Tibial nerve (tissue), 4 donors: ENCODE measurements at regions not wholly inside any gene's neighbourhood (a gene's known extent, or its start where the extent isn't known, plus 50 kb on each side); places are given as distances from the start of the nearest gene placed in this dataset.
"Not testable (repeated sequence)": the region's sequence is repeated elsewhere in the genome, so short reads cannot be mapped to it uniquely, and the experiment has no call there.

ENCODE experiments used
- DNase-seq, 2 donors: peaks; one replicate each; pipeline ENCODE4 v3.0.0-alpha.2; 2019; ENCODE audit warnings: low spot score in 2 of 2
- H3K27ac ChIP-seq, 4 donors: fragments of 200-600 bp; sonication (generic) in 3 of 4; one replicate each; pipeline ENCODE4 v1.5.1; 2017 to 2019; ENCODE audit warnings: mild to moderate bottlenecking in 1 of 4
- H3K27me3 ChIP-seq, 2 donors: fragments of 200-600 bp; sonication (generic) in 1 of 2; one replicate each; pipeline versions ENCODE4 v1.5.1 to v1.6.0; 2017 to 2019
- H3K36me3 ChIP-seq, 3 donors: fragments of 200-600 bp; sonication (generic); one replicate each; pipeline ENCODE4 v1.5.1; 2018 to 2019
- H3K4me1 ChIP-seq, 4 donors: fragments of 200-600 bp; sonication (generic) in 3 of 4; one replicate each; pipeline ENCODE4 v1.5.1; 2017 to 2019
- H3K4me3 ChIP-seq, 4 donors: fragments of 200-600 bp; sonication (generic) in 3 of 4; one replicate each; pipeline ENCODE4 v1.5.1; 2017 to 2019; ENCODE audit warnings: mild to moderate bottlenecking in 1 of 4, moderate library complexity in 1 of 4
- H3K9me3 ChIP-seq, 4 donors: fragments of 200-600 bp; sonication (generic) in 3 of 4; one replicate each; pipeline ENCODE4 v1.5.1; 2017 to 2019
- EP300 ChIP-seq, 2 donors: sonication (generic); formaldehyde crosslinking; IDR thresholded peaks; one replicate each; pipeline ENCODE4 v1.6.1; 2017; ENCODE audit warnings: antibody characterized with exemption in 2 of 2, mild to moderate bottlenecking in 1 of 2
- POLR2A ChIP-seq, 2 donors: fragments of 450-650 bp; IDR thresholded peaks; one replicate each; pipeline ENCODE4 v1.6.1; 2017; ENCODE audit warnings: antibody characterized with exemption in 2 of 2, mild to moderate bottlenecking in 2 of 2, moderate library complexity in 2 of 2
- WGBS, 2 donors: methylation state at CpG; one replicate each; pipeline ENCODE4 v1.1.5; 2018; 5-methylcytosine and 5-hydroxymethylcytosine counted together
- TF ChIP-seq, protein P1 (sequence below), 5 experiments: fragments of 200-600 bp in 3 of 5; fragments of 450-650 bp in 2 of 5; sonication (generic) in 3 of 5; IDR thresholded peaks; one replicate each; pipeline ENCODE4 v1.5.1; 2016 to 2019; ENCODE audit warnings: antibody characterized with exemption in 5 of 5, mild to moderate bottlenecking in 3 of 5, moderate library complexity in 2 of 5

DNA sequence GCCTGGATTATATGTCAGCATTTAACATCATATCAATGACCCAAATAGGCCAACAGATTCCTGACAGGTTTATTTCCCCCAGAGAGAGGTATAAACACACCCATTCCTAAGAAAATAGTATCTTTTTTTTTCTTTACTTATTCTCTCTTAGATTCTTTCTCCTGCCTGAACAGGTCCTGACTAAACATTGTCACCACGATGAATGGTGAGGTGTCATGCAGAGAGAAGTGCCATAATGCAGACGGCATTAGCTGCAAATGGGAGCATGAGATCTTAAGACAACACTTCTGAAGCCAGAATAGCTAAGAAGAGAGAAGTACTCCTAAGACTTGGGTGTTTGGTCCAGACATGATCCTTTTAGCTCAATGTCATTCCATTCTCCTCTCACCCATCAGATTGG is 131.3 kb downstream of the ZNF648 start:
- H3K4me1 ChIP-seq = no peaks in the 10 kb centered on the region
- H3K27ac ChIP-seq = no peak overlapping the region
- H3K4me3 ChIP-seq = no peak overlapping the region
- H3K36me3 ChIP-seq = no peaks in the 10 kb centered on the region
- H3K9me3 ChIP-seq = no peaks in the 10 kb centered on the region
- 83 to 87% methylated on average over 2 of the region's 2 CpGs for WGBS, 2 donors
- no peak for DNase-seq
- H3K27me3 ChIP-seq = no peaks in the 10 kb centered on the region
- TF ChIP-seq EP300 (IDR thresholded peaks at IDR 0.05) (no peak), POLR2A (IDR thresholded peaks at IDR 0.05) (no peak)
- TF ChIP-seq, protein P1, sequence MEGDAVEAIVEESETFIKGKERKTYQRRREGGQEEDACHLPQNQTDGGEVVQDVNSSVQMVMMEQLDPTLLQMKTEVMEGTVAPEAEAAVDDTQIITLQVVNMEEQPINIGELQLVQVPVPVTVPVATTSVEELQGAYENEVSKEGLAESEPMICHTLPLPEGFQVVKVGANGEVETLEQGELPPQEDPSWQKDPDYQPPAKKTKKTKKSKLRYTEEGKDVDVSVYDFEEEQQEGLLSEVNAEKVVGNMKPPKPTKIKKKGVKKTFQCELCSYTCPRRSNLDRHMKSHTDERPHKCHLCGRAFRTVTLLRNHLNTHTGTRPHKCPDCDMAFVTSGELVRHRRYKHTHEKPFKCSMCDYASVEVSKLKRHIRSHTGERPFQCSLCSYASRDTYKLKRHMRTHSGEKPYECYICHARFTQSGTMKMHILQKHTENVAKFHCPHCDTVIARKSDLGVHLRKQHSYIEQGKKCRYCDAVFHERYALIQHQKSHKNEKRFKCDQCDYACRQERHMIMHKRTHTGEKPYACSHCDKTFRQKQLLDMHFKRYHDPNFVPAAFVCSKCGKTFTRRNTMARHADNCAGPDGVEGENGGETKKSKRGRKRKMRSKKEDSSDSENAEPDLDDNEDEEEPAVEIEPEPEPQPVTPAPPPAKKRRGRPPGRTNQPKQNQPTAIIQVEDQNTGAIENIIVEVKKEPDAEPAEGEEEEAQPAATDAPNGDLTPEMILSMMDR (IDR thresholded peaks at IDR 0.05) = no peak

DNA sequence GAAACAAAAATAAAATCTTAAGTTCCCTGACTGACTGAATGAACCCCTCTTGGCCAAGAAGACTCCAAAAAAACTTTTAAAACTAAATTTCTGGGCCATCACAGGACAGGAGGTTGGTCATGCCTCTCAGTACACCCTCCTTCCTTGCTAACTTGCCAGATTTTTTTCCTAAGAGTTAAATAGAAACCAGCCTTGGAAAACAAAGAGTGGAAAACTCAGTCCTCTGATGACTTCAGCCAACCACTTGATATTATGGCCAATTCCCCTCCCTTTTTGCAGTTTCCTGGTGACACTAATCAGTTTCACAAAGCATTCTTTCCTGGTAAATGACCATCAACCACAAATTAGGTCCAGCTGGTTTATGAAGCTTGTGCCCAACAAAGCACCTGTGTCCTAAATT is 134.8 kb downstream of the ZNF648 start:
- Histone ChIP-seq H3K4me3 (no peak overlapping the region), H3K27me3 (no peaks in the 10 kb centered on the region), H3K36me3 (no peaks in the 10 kb centered on the region), H3K9me3 (no peaks in the 10 kb centered on the region), H3K27ac (no peak overlapping the region), H3K4me1 (no peaks in the 10 kb centered on the region)
- no peak for DNase-seq
- no peak for TF ChIP-seq EP300 (IDR thresholded peaks at IDR 0.05)
- TF ChIP-seq, protein P1 (IDR thresholded peaks at IDR 0.05) = no peak
- no peak for TF ChIP-seq POLR2A (IDR thresholded peaks at IDR 0.05)

DNA sequence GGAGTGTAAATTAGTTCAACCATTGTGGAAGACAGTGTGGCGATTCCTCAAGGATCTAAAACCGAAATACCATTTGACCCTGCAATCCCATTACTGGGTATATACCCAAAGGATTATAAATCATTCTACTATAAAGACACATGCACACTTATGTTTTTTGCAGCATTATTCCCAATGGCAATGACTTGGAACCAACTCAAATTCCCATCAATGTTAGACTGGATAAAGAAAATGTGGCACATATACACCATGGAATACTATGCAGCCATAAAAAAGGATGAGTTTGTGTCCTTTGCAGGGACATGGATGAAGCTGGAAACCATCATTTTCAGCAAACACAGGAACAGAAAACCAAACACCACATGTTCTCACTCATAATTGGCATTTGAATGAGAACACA is 137.5 kb downstream of the ZNF648 start:
- not testable (repeated sequence) for H3K27me3 ChIP-seq, DNase-seq, H3K36me3 ChIP-seq, H3K27ac ChIP-seq, H3K9me3 ChIP-seq, H3K4me3 ChIP-seq, H3K4me1 ChIP-seq
- WGBS, 2 donors = 88 to 91% methylated on average over 2 of the region's 2 CpGs

DNA sequence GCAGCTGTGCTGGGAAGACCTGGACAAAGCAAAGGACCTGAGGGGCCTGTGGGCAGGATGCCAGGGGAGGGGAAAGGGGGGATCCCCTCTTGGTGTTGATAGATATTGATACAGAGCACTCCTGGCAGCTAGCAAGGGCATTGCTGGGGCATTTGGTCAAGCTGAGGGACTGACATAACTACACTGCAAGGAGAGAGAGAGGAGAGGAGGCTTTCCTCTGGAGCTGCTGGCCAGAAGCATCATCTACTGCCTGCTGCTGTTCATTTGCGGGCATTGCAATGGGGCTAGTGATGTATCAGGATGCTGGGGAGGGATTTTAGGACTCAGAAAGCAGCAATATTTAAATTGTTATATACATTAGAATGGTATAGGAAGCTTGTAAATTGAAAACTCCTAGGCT is 142.0 kb downstream of the ZNF648 start:
- H3K4me1 ChIP-seq = no peaks in the 10 kb centered on the region

DNA sequence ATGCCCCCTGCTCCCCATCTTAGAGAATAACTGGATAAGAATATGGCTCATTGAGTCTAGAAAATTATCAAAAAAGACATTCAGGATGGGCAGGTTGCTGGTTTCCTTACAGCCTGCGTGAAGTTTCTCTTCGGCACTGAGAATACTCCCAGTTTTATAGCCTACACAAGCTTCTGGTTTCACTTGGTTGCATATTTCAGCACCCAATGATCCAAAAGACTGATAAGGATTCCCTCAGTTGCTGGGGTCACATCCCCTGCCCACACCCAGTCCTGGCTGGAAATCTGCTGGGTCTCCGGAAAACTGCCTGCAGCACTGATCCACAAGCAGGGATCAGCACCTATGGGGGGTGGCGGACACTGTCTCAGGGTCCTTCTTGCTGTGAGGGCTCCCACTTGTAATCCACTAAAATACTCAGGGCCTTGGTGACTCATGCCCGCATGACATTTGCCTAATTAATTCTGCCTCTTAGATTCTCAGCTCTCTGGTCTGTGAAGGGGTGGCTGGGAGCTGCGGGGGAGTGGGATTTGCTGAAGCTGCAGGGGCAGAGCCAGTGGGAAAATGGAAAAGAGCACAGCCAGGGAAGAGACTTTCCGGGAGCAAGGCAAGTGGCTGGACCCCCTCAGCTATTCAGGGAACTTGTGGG is 142.5 kb downstream of the ZNF648 start:
- no peak for DNase-seq
- WGBS, 2 donors = 71 to 75% methylated on average over 7 of the region's 7 CpGs
- TF ChIP-seq, protein P1 (IDR thresholded peaks at IDR 0.05) = no peak
- TF ChIP-seq POLR2A (IDR thresholded peaks at IDR 0.05) (no peak), EP300 (IDR thresholded peaks at IDR 0.05) (no peak)
- Histone ChIP-seq H3K4me3 (no peak overlapping the region), H3K9me3 (peaks cover 0 to 8% (median 0%) of the 10 kb centered on the region in 4 donors), H3K27ac (no peak overlapping the region), H3K36me3 (no peaks in the 10 kb centered on the region), H3K27me3 (no peaks in the 10 kb centered on the region), H3K4me1 (no peaks in the 10 kb centered on the region)

More for the DNA sequence above, 142.0 kb downstream of the ZNF648 start:
- TF ChIP-seq POLR2A (IDR thresholded peaks at IDR 0.05) (no peak), EP300 (IDR thresholded peaks at IDR 0.05) (no peak)
- TF ChIP-seq, protein P1 (IDR thresholded peaks at IDR 0.05) = no peak
- DNase-seq = no peak
- H3K27ac ChIP-seq = no peak overlapping the region
- H3K27me3 ChIP-seq = no peaks in the 10 kb centered on the region
- WGBS, 2 donors = 92 to 94% methylated on average over 1 of the region's 1 CpG
- no peaks in the 10 kb centered on the region for H3K36me3 ChIP-seq
- no peak overlapping the region for H3K4me3 ChIP-seq
- H3K9me3 ChIP-seq = peaks cover 0 to 8% (median 0%) of the 10 kb centered on the region in 4 donors

DNA sequence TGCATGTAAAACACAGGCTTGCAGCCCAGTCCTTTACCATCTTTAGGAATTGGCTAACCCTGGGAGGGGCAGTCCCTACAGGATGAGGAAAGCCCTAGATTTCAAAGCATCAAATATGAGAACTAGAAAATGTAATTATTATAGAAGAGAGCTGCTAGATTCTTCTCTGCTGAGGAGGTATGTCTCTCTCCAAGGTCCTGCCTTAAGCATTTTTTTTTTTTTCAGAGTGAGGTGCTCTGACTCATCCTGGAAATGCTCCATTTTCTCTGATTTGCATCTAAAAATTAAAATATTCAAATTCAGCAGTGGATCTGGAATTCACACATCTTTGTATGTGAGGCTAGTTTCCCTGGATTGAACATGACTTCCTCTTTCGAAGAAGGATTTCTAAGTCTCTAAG is 149.8 kb downstream of the ZNF648 start:
- TF ChIP-seq POLR2A (IDR thresholded peaks at IDR 0.05) (no peak), EP300 (IDR thresholded peaks at IDR 0.05) (no peak)
- TF ChIP-seq, protein P1 (IDR thresholded peaks at IDR 0.05) = no peak
- H3K36me3 ChIP-seq = no peaks in the 10 kb centered on the region
- no peak overlapping the region for H3K4me3 ChIP-seq
- H3K4me1 ChIP-seq = no peaks in the 10 kb centered on the region
- DNase-seq = no peak
- 86 to 95% methylated on average over 1 of the region's 1 CpG for WGBS, 2 donors
- H3K27ac ChIP-seq = no peak overlapping the region
- H3K27me3 ChIP-seq = no peaks in the 10 kb centered on the region
- H3K9me3 ChIP-seq = no peaks in the 10 kb centered on the region
